KMS-11 (cell line): ENCODE measurements at regions not wholly inside any gene's neighbourhood (a gene's known extent, or its start where the extent isn't known, plus 50 kb on each side); places are given as distances from the start of the nearest gene placed in this dataset.

ENCODE experiments used
- H2AFZ ChIP-seq: fragments of 200-600 bp; sonication (generic); 2 replicates; pipeline ENCODE4 v1.6.1; 2016; ENCODE audit warnings: antibody characterized with exemption, mixed run types, low read depth
- H3K27ac ChIP-seq: fragments of 200-600 bp; sonication (generic); 2 replicates; pipeline ENCODE4 v1.6.1; 2016; ENCODE audit warnings: mild to moderate bottlenecking, mixed run types
- H3K27me3 ChIP-seq: fragments of 200-600 bp; sonication (generic); 2 replicates; pipeline ENCODE4 v1.6.1; 2017; ENCODE audit warnings: mild to moderate bottlenecking, low read depth, mixed run types, moderate library complexity; ENCODE audit not compliant: insufficient read depth
- H3K36me3 ChIP-seq: fragments of 200-600 bp; sonication (generic); 2 replicates; pipeline ENCODE4 v1.6.1; 2017; ENCODE audit warnings: mild to moderate bottlenecking, mixed run types; ENCODE audit not compliant: insufficient read depth
- H3K4me1 ChIP-seq: fragments of 200-600 bp; sonication (generic); 2 replicates; pipeline ENCODE4 v1.6.1; 2016; ENCODE audit warnings: mild to moderate bottlenecking, low read depth, mixed run types; ENCODE audit not compliant: poor library complexity, severe bottlenecking
- H3K4me2 ChIP-seq: fragments of 200-600 bp; sonication (generic); 2 replicates; pipeline ENCODE4 v1.7.0; 2016; ENCODE audit warnings: mild to moderate bottlenecking, mixed run types
- H3K4me3 ChIP-seq: fragments of 200-600 bp; sonication (generic); IDR thresholded peaks from 2 replicates; pipeline ENCODE4 v1.6.1; 2017; ENCODE audit warnings: low read depth, low read length, mixed read lengths; ENCODE audit not compliant: insufficient read depth
- H3K79me2 ChIP-seq: fragments of 200-600 bp; sonication (generic); 2 replicates; pipeline ENCODE4 v1.6.1; 2016; ENCODE audit warnings: low read depth, mixed run types; ENCODE audit not compliant: insufficient read depth
- H3K9ac ChIP-seq: fragments of 200-600 bp; sonication (generic); 2 replicates; pipeline ENCODE4 v1.6.1; 2016; ENCODE audit warnings: mild to moderate bottlenecking, mixed run types
- H4K20me1 ChIP-seq: fragments of 200-600 bp; sonication (generic); 2 replicates; pipeline ENCODE4 v1.6.1; 2016; ENCODE audit warnings: mild to moderate bottlenecking, mixed run types; ENCODE audit not compliant: insufficient read depth
- TF ChIP-seq, protein P1 (sequence below): fragments of 200-600 bp; sonication (generic); conservative IDR thresholded peaks from 2 replicates; pipeline ENCODE4 v1.6.1; 2017; ENCODE audit warnings: low read depth, mild to moderate bottlenecking, antibody characterized with exemption, low read length, moderate library complexity, mixed read lengths

DNA sequence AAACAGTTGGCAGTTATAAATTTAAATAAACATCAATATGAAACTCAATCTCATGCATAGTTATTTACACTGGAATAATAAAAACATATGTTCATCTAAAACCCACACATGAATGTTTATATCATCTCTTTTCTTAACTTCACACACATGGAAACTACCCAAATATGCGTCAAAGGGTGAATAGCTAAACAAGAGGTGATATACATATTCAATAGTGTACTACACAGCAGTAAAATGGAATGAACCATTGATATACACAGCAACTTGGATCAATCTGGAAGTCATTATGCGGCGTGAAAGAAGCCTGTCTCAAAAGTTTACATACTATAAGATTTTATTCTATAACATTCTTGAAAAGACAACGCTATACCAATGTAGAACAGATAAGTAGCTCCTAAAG, 282.5 kb upstream of the POM121L12 start:
- Histone ChIP-seq H2AFZ (no peak overlapping the region), H3K9ac (no peak overlapping the region), H3K4me1 (no peaks in the 10 kb centered on the region), H3K4me2 (no peak overlapping the region), H3K79me2 (no peaks in the 10 kb centered on the region), H4K20me1 (no peaks in the 10 kb centered on the region), H3K4me3 (no peak overlapping the region), H3K27me3 (no peaks in the 10 kb centered on the region), H3K36me3 (no peaks in the 10 kb centered on the region; the same call in 1 of the 2 replicates), H3K27ac (no peak overlapping the region)
- TF ChIP-seq, protein P1, sequence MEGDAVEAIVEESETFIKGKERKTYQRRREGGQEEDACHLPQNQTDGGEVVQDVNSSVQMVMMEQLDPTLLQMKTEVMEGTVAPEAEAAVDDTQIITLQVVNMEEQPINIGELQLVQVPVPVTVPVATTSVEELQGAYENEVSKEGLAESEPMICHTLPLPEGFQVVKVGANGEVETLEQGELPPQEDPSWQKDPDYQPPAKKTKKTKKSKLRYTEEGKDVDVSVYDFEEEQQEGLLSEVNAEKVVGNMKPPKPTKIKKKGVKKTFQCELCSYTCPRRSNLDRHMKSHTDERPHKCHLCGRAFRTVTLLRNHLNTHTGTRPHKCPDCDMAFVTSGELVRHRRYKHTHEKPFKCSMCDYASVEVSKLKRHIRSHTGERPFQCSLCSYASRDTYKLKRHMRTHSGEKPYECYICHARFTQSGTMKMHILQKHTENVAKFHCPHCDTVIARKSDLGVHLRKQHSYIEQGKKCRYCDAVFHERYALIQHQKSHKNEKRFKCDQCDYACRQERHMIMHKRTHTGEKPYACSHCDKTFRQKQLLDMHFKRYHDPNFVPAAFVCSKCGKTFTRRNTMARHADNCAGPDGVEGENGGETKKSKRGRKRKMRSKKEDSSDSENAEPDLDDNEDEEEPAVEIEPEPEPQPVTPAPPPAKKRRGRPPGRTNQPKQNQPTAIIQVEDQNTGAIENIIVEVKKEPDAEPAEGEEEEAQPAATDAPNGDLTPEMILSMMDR: no peak

DNA sequence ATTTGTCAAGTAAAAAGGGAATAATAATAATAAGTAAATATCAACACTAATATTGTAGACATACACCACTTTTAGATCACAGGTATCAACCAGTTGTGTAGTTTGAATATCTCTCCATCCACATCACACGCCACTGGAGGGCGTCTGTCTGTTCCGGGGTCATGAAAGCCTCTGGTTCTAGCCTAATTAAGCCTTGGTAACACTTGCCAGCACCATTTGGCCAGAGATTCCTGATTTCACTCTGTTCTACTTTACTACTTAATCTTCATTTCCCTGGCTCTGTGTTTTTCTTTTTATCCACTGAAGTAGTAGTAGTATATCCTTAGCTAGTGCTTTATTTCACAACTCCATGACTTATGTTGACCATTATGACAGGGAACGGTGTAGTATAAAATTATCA, 285.6 kb upstream of the POM121L12 start:
- no peak overlapping the region for H3K27ac ChIP-seq
- no peaks in the 10 kb centered on the region for H4K20me1 ChIP-seq
- no peak overlapping the region for H3K4me2 ChIP-seq
- no peaks in the 10 kb centered on the region for H3K4me1 ChIP-seq
- no peaks in the 10 kb centered on the region for H3K27me3 ChIP-seq
- no peaks in the 10 kb centered on the region for H3K79me2 ChIP-seq
- TF ChIP-seq, protein P1: no peak
- H3K36me3 ChIP-seq: no peaks in the 10 kb centered on the region; the same call in 1 of the 2 replicates
- H2AFZ ChIP-seq: no peak overlapping the region
- H3K4me3 ChIP-seq: no peak overlapping the region
- H3K9ac ChIP-seq: no peak overlapping the region

DNA sequence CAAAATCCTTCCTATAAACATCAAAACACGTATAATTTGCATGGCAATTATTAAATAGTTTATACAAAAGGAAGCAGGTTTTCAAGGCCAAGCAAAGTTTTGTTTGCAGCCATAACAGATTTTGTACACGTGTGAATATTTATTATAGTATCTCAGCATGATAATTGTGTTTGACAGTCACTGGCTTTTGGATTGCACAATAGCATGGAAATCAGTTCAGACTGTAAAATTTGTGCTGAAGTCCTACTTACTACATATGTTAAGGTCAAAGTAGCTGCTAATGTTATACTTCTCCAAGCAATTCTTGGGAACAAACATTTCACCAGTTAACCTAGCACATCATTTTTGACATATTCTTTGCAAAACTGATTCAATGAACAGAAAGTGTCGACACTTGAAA, 287.6 kb upstream of the POM121L12 start:
- H3K27ac ChIP-seq: no peak overlapping the region
- no peak overlapping the region for H3K9ac ChIP-seq
- TF ChIP-seq, protein P1: no peak
- no peaks in the 10 kb centered on the region for H3K4me1 ChIP-seq
- no peaks in the 10 kb centered on the region; the same call in 1 of the 2 replicates for H3K36me3 ChIP-seq
- no peak overlapping the region for H3K4me3 ChIP-seq
- H4K20me1 ChIP-seq: no peaks in the 10 kb centered on the region
- H3K79me2 ChIP-seq: no peaks in the 10 kb centered on the region
- H3K27me3 ChIP-seq: no peaks in the 10 kb centered on the region
- no peak overlapping the region for H3K4me2 ChIP-seq
- H2AFZ ChIP-seq: no peak overlapping the region

DNA sequence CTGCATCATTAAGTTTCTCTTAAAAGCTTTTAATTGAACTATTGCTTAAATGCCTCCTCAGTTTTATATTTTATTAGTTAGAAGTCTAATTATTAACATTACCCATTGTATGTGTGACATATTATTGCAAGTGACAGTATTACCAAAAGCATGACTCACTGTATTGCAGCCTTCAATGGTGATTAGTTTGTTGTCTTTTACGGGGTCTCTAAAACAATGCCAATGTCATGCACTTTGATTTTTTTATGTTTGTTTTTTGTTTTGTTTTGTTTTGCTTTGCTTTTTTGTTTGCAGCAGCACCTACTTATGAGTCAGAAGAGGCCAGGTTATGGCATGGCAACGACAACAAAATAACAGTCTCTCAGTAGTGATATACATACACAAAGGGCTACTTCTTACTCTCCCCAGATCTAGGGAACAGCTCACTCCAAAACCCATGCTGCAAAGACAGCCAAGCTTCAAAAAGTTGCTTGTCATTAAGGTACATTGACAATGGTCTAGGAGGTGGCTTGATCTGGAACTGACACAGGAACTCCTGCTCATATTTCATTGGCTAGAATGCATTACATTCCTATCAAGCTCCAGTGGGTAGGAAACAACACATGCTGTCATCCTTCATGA, 293.7 kb upstream of the POM121L12 start:
- no peak overlapping the region for H3K9ac ChIP-seq
- no peak overlapping the region for H2AFZ ChIP-seq
- no peaks in the 10 kb centered on the region; the same call in 1 of the 2 replicates for H3K36me3 ChIP-seq
- H4K20me1 ChIP-seq: no peaks in the 10 kb centered on the region
- H3K27me3 ChIP-seq: no peaks in the 10 kb centered on the region
- H3K27ac ChIP-seq: no peak overlapping the region
- no peaks in the 10 kb centered on the region for H3K79me2 ChIP-seq
- H3K4me2 ChIP-seq: no peak overlapping the region
- no peak overlapping the region for H3K4me3 ChIP-seq
- TF ChIP-seq, protein P1: no peak
- no peaks in the 10 kb centered on the region for H3K4me1 ChIP-seq
